Right lobe of liver (tissue), 6 donors: ENCODE measurements at regions not wholly inside any gene's neighbourhood (a gene's known extent, or its start where the extent isn't known, plus 50 kb on each side); places are given as distances from the start of the nearest gene placed in this dataset.

Experiments
- ATAC-seq, 4 donors: fragments of 200-7000 bp; cut with Tn5 transposase; one replicate each; pipeline ENCODE4 v1.9.1; 2020; ENCODE audit warnings: mild to moderate bottlenecking in 4 of 4, moderate library complexity in 4 of 4
- DNase-seq, 3 donors: peaks; one replicate each; pipeline ENCODE4 v3.0.0-alpha.2; 2020
- H3K27ac ChIP-seq, 3 donors: fragments of 200-600 bp; one replicate each; pipeline ENCODE4 v1.8.0; 2022
- H3K27me3 ChIP-seq, 2 donors: fragments of 200-600 bp; one replicate each; pipeline ENCODE4 v1.8.0; 2022
- H3K36me3 ChIP-seq, 4 donors: fragments of 200-600 bp; sonication (generic) in 1 of 4; one replicate each; pipeline versions ENCODE4 v1.5.1 to v1.8.0; 2017 to 2022; ENCODE audit warnings: control low read depth in 1 of 4
- H3K4me1 ChIP-seq, 4 donors: fragments of 200-600 bp; sonication (generic) in 1 of 4; one replicate each; pipeline versions ENCODE4 v1.5.1 to v1.8.0; 2017 to 2022; ENCODE audit warnings: control low read depth in 1 of 4
- H3K4me3 ChIP-seq, 3 donors: fragments of 200-600 bp; one replicate each; pipeline ENCODE4 v1.8.0; 2022
- H3K9me3 ChIP-seq, 4 donors: fragments of 200-600 bp; sonication (generic) in 1 of 4; one replicate each; pipeline versions ENCODE4 v1.5.1 to v1.8.0; 2017 to 2022; ENCODE audit warnings: control low read depth in 1 of 4
- POLR2A ChIP-seq: fragments of 450-650 bp; IDR thresholded peaks from one replicate; pipeline ENCODE4 v1.6.1; 2017; ENCODE audit warnings: antibody characterized with exemption, mild to moderate bottlenecking
- WGBS: methylation state at CpG from one replicate; pipeline ENCODE4 v1.1.6; 2018; ENCODE audit warnings: low coverage, low lambda C conversion rate; ENCODE audit not compliant: insufficient coverage; ENCODE audit errors: missing lambda C conversion rate; 5-methylcytosine and 5-hydroxymethylcytosine counted together
- intact Hi-C, 2 donors: fragments of 100-400 bp; cut with DNase I; formaldehyde crosslinking; loops; one replicate each; pipeline versions ENCODE4 v1.11.2 to v1.14.1; 2022
- TF ChIP-seq, protein P1 (sequence below), 4 donors: fragments of 200-600 bp in 3 of 4; fragments of 450-650 bp in 1 of 4; IDR thresholded peaks; one replicate each; pipeline versions ENCODE4 v1.5.1 to v1.8.0; 2016 to 2022; ENCODE audit warnings: antibody characterized with exemption in 4 of 4, mild to moderate bottlenecking in 2 of 4
- donor health status: DM: no; HTN: yes; CAD: no.
- donor health status: DM: no; HTN: no; CAD: no.
- donor health status: DM: no; HTN: no; CAD: no.
- donor health status: DM: no; HTN: yes; CAD: no.
- donor health status: DM: no; HTN: yes; CAD: no.

DNA sequence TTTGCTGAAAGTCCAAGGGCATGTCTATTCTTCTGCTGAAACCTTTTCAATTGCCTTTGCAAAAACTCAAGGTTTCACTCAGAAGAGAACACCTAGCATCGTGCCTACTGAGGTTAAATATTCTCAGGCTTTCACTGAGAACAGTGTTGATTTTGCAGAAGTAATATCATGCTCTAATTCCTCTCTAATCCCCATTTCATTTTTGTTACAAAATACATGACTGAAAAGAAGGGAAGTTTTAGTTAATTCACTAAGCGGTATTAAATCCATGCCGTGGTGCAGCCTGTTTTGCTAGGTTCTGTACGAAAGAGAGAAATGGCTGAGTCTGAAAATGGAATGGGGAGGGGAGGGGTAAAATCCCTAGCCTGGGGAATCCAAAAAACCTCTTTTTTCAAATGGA is 163.2 kb upstream of the CAMK1G start:
- ATAC-seq (no peak), DNase-seq (no peak)
- Histone ChIP-seq H3K27ac (no peak overlapping the region), H3K4me1 (no peaks in the 10 kb centered on the region), H3K27me3 (no peaks in the 10 kb centered on the region), H3K9me3 (no peaks in the 10 kb centered on the region), H3K36me3 (no peaks in the 10 kb centered on the region), H3K4me3 (no peak overlapping the region)
- 64% methylated on average over 4 of the region's 4 CpGs for WGBS
- intact Hi-C loops = no loop called here
- no peak for TF ChIP-seq POLR2A
- TF ChIP-seq, protein P1, sequence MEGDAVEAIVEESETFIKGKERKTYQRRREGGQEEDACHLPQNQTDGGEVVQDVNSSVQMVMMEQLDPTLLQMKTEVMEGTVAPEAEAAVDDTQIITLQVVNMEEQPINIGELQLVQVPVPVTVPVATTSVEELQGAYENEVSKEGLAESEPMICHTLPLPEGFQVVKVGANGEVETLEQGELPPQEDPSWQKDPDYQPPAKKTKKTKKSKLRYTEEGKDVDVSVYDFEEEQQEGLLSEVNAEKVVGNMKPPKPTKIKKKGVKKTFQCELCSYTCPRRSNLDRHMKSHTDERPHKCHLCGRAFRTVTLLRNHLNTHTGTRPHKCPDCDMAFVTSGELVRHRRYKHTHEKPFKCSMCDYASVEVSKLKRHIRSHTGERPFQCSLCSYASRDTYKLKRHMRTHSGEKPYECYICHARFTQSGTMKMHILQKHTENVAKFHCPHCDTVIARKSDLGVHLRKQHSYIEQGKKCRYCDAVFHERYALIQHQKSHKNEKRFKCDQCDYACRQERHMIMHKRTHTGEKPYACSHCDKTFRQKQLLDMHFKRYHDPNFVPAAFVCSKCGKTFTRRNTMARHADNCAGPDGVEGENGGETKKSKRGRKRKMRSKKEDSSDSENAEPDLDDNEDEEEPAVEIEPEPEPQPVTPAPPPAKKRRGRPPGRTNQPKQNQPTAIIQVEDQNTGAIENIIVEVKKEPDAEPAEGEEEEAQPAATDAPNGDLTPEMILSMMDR (IDR thresholded peaks at IDR 0.05) = no peak

DNA sequence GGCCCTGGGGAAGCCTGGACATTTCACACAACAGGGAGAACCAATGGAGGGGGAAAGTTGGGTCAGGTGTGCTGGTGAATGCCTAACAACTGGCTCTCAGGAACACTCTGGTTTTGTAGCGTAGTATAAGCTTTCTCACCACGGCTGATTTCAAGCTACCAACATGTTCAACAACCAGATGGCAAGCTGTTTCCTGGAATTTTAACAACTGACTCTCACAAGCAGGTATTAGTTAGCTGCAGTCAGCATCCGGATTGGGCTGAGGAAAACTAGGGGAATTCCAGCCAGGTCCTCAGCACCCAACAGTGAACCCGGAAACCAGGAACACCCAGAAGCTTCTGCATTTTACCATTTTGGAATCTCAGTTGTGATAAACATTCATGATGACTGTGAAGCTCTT is 162.3 kb upstream of the CAMK1G start:
- H3K9me3 ChIP-seq = no peaks in the 10 kb centered on the region
- no peaks in the 10 kb centered on the region for H3K27me3 ChIP-seq
- H3K36me3 ChIP-seq = no peaks in the 10 kb centered on the region
- intact Hi-C loops = no loop called here
- DNase-seq (no peak), ATAC-seq (no peak)
- no peaks in the 10 kb centered on the region for H3K4me1 ChIP-seq
- WGBS = 40% methylated on average over 2 of the region's 4 CpGs
- H3K27ac ChIP-seq = no peak overlapping the region
- no peak for TF ChIP-seq POLR2A
- TF ChIP-seq, protein P1 (IDR thresholded peaks at IDR 0.05) = no peak
- no peak overlapping the region for H3K4me3 ChIP-seq

DNA sequence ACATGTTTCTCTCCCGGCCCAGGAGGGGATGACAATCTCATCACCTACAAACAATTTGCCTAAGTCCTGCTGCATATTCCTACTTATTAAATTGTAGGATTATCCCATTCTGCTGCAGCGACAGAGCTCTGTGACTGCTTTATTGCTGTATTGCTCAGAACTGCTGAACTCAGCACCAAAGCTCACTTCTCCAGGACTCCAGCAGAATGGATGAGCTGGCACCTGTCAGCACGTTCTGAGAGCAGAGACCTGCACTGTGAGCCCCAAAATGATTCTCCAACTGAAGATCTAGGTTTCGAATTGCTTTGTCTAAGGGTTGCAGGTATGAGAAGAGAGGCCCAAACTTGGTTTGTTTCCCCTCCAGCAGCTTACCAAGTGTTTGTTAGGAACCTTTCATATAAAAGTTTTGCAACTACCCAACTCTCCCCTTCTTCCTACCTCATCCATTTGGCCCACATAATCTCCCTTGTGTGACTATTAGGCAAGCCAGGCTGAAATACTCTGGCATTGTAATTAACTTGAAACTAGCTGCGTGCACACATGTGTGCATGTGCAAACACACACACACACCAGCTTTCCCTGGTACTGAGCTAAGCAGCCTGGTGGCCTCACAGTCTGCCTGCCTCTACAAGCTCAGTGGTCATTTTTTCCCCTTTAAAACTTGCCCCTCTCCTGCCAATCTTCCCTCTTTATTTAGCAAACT is 161.4 kb upstream of the CAMK1G start:
- intact Hi-C loops = no loop called here
- Histone ChIP-seq H3K4me3 (no peak overlapping the region), H3K4me1 (no peaks in the 10 kb centered on the region), H3K27ac (no peak overlapping the region), H3K9me3 (no peaks in the 10 kb centered on the region), H3K27me3 (no peaks in the 10 kb centered on the region), H3K36me3 (no peaks in the 10 kb centered on the region)
- no peak for ATAC-seq
- TF ChIP-seq POLR2A = no peak
- TF ChIP-seq, protein P1 (IDR thresholded peaks at IDR 0.05) = no peak
- WGBS = 41% methylated on average over 4 of the region's 5 CpGs
- no peak for DNase-seq

DNA sequence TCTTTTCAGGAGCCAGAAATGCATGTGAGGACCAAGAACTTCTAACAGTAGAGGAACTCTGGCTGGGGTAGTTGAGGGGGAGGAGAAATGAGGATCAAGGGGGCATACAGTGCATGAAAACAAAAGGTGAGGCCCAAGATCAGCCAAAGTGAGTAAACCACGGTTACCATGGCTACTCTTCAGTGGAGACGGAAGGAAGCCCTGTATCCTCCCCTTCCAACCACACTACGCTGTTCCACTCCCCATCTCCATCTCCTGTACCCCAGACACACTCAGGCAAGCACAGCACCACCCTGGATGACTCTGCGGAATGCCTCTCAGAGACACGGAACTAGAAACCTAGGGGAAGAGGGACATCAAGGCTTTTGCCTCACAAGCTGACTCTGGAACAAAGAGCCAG is 157.6 kb upstream of the CAMK1G start:
- no peak for DNase-seq
- WGBS = 49% methylated on average over 5 of the region's 5 CpGs
- intact Hi-C loops = no loop called here

More for the DNA sequence above, 157.6 kb upstream of the CAMK1G start:
- H3K36me3 ChIP-seq = no peaks in the 10 kb centered on the region
- no peak for ATAC-seq
- TF ChIP-seq, protein P1 (IDR thresholded peaks at IDR 0.05) = no peak
- no peak for TF ChIP-seq POLR2A
- H3K27ac ChIP-seq = no peak overlapping the region
- H3K27me3 ChIP-seq = no peaks in the 10 kb centered on the region
- no peaks in the 10 kb centered on the region for H3K4me1 ChIP-seq
- no peaks in the 10 kb centered on the region for H3K9me3 ChIP-seq
- no peak overlapping the region for H3K4me3 ChIP-seq
